ENCODE measurements at regions not wholly inside any gene's neighbourhood (a gene's known extent, or its start where the extent isn't known, plus 50 kb on each side); places are given as distances from the start of the nearest gene placed in this dataset.
"Not testable (repeated sequence)": the region's sequence is repeated elsewhere in the genome, so short reads cannot be mapped to it uniquely, and the experiment has no call there.

GRCh38 chrX:3867067-3867831 lies 153.8 kb upstream of the PRKX start:
- not testable (repeated sequence) for H3K9me3 Mint-ChIP-seq; H3K27ac Mint-ChIP-seq; H3K36me3 Mint-ChIP-seq; ATAC-seq; DNase-seq (ENCODE audit: low spot score in 2 of 2)

DNA sequence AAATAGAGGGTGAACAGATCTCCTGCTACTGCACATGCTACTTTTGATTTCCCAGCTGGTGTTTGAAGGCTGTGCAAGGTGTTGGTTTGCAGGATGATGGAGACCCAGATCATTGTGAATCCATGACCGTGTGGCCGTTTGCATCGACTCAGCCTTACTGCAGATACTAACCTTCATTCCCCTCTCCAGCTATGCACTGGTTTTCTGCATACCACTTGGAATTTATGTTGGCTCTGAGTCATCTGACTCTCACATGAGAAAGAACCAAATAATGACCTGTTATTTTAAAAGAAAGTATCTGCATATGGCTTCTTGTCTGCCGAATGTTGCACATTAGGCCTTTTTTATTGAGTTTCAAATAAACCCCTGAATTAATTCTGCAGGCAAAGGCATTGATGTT lies 144.9 kb upstream of the PRKX start:
- not testable (repeated sequence) for DNase-seq (ENCODE audit: low spot score in 2 of 2); H3K9me3 Mint-ChIP-seq; H3K36me3 Mint-ChIP-seq; H3K27ac Mint-ChIP-seq; ATAC-seq

GRCh38 chrX:3843522-3844145 lies 130.2 kb upstream of the PRKX start:
- not testable (repeated sequence) for DNase-seq (ENCODE audit: low spot score in 2 of 2); H3K9me3 Mint-ChIP-seq; H3K36me3 Mint-ChIP-seq; H3K27ac Mint-ChIP-seq
- peak; percentile 90 to 94 for ATAC-seq

DNA sequence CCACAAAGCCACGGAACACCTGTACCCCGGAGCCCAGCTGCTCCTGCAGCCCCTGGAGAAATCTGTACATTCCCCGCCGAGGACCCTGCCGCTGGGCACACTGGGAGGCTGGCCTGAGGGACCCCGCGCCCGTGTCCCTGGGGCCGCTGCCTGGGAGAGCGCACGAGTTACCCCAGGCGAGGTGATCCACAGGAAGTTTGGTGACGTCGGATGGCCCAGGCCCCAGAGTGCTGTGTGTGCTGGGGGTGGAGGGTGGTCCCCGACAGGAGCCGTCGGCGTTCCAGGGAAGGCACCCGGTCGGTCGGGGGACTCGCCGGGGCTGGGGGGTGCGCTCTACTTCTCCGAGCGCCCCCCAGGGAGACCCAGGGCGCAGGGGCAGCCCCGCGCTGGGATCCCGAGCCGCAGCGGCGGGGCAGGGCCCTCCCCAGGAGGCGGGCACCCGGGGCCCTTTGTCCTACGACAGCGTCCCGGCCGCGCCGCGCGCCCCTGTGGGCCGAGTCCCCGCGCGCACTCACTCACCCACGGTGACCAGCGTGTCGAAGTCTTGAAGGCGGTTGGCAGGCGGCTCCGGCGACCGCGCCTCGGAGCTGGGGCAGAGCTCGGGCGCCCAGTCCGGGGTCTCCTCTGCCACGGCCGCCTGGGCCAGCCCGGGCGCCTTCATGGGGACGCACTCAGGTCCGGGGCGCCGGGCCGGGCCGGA lies 129.5 kb upstream of the PRKX start:
- H3K9me3 Mint-ChIP-seq, H3K36me3 Mint-ChIP-seq: not testable (repeated sequence)
- ATAC-seq = peak; percentile 75 to 81
- peak; percentile 15 to 56 for DNase-seq (ENCODE audit: low spot score in 2 of 2)
- peak overlapping the region in 1 of 2 donors; percentile 74 for H3K27ac Mint-ChIP-seq

- H3K36me3 Mint-ChIP-seq; H3K9me3 Mint-ChIP-seq; ATAC-seq; DNase-seq (ENCODE audit: low spot score in 2 of 2); H3K27ac Mint-ChIP-seq: not testable (repeated sequence)
These were observed 125.3 kb upstream of the PRKX start for GRCh38 chrX:3838754-3839153.

DNA sequence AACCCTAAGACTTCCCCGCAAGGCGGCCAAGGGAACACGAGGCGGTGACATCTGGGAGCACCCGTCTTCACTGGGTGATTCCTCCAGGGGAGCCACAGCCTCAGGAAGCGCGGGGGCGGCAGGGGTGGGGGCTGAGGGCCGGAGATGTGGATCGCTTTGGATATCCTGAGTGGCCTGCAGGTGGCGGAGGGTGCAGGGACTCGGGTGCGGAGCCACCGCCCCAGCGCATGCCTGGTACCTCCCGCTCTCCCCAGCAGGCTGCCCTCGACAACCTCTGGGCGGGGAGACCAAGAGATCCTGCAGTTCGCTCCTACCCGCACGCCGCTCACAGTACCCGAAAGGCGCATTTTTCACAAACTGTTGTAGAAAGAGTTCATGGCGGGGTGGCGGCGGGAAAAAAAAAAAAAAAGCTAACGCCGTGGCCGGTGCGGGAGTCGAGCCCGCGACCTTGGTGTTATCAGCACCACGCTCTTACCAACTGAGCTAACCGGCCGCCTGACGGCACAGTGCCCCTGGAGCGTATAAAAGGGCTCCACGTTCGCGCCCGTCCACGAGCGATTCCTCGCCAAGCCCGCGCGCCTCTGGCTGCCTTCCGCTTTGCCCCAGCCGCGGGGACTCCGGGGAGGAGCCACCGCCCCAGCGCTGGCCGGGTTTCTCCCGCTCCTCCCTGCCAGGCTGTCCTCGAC lies 124.7 kb upstream of the PRKX start:
- H3K9me3 Mint-ChIP-seq, ATAC-seq, H3K36me3 Mint-ChIP-seq: not testable (repeated sequence)

GRCh38 chrX:3837211-3837610 lies 123.8 kb upstream of the PRKX start:
- H3K36me3 Mint-ChIP-seq; DNase-seq (ENCODE audit: low spot score in 2 of 2); H3K27ac Mint-ChIP-seq; H3K9me3 Mint-ChIP-seq; ATAC-seq: not testable (repeated sequence)

More for the DNA sequence above, 124.7 kb upstream of the PRKX start:
- H3K27ac Mint-ChIP-seq; DNase-seq (ENCODE audit: low spot score in 2 of 2): not testable (repeated sequence)

GRCh38 chrX:3833761-3834542 lies 120.5 kb upstream of the PRKX start:
- H3K9me3 Mint-ChIP-seq; DNase-seq (ENCODE audit: low spot score in 2 of 2); H3K36me3 Mint-ChIP-seq; H3K27ac Mint-ChIP-seq; ATAC-seq: not testable (repeated sequence)

- not testable (repeated sequence) for DNase-seq (ENCODE audit: low spot score in 2 of 2); H3K36me3 Mint-ChIP-seq; H3K27ac Mint-ChIP-seq; H3K9me3 Mint-ChIP-seq; ATAC-seq
These were observed 116.6 kb upstream of the PRKX start for GRCh38 chrX:3830020-3830419.

- H3K36me3 Mint-ChIP-seq; ATAC-seq; H3K9me3 Mint-ChIP-seq; DNase-seq (ENCODE audit: low spot score in 2 of 2); H3K27ac Mint-ChIP-seq: not testable (repeated sequence)
These were observed 115.6 kb upstream of the PRKX start for GRCh38 chrX:3829041-3829531.

DNA sequence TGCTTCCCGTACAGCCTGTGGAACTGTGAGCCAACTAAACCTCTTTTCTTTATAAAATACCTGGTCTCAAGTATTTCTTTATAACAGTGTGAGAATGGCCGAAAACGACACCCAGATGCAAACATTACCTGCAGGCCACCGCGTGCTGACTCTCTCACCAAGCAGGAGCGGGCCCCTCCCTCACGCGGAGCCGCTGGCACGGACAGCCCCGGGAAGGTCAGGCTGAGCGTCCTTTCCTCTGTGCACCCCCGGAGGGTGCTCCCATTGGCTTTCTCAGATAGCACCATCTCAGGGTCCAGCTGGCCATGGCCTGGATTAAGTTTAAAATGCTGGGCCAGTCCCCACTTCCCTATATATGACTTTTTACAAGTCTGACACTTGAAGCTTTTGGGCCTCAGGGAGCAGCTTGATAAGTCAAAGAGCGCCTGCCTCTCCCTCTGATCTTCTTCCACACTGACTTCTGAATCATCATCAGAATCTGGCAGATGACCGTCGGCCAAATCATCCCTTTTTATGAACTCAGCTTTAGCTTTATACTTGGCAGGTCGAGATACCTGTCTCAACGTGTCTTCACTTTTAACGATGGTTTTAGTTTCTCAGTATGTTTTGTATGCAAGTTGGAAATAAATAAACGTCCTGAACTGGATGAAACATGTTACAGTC lies 115.1 kb upstream of the PRKX start:
- not testable (repeated sequence) for H3K9me3 Mint-ChIP-seq; H3K27ac Mint-ChIP-seq; H3K36me3 Mint-ChIP-seq; ATAC-seq; DNase-seq (ENCODE audit: low spot score in 2 of 2)

GRCh38 chrX:3824008-3824407 lies 110.6 kb upstream of the PRKX start:
- H3K36me3 Mint-ChIP-seq; ATAC-seq; H3K27ac Mint-ChIP-seq; DNase-seq (ENCODE audit: low spot score in 2 of 2); H3K9me3 Mint-ChIP-seq: not testable (repeated sequence)

- no peak for DNase-seq (ENCODE audit: low spot score in 2 of 2)
- H3K27ac Mint-ChIP-seq = no peak overlapping the region
- H3K36me3 Mint-ChIP-seq = peaks cover 8 to 10% of the 10 kb centered on the region in 2 donors
- H3K9me3 Mint-ChIP-seq = no peaks in the 10 kb centered on the region
- no peak for ATAC-seq
These were observed 106.7 kb upstream of the PRKX start for GRCh38 chrX:3820167-3820566.

GRCh38 chrX:3817480-3817879 lies 104.0 kb upstream of the PRKX start:
- DNase-seq (ENCODE audit: low spot score in 2 of 2); H3K9me3 Mint-ChIP-seq; H3K36me3 Mint-ChIP-seq; H3K27ac Mint-ChIP-seq; ATAC-seq: not testable (repeated sequence)

DNA sequence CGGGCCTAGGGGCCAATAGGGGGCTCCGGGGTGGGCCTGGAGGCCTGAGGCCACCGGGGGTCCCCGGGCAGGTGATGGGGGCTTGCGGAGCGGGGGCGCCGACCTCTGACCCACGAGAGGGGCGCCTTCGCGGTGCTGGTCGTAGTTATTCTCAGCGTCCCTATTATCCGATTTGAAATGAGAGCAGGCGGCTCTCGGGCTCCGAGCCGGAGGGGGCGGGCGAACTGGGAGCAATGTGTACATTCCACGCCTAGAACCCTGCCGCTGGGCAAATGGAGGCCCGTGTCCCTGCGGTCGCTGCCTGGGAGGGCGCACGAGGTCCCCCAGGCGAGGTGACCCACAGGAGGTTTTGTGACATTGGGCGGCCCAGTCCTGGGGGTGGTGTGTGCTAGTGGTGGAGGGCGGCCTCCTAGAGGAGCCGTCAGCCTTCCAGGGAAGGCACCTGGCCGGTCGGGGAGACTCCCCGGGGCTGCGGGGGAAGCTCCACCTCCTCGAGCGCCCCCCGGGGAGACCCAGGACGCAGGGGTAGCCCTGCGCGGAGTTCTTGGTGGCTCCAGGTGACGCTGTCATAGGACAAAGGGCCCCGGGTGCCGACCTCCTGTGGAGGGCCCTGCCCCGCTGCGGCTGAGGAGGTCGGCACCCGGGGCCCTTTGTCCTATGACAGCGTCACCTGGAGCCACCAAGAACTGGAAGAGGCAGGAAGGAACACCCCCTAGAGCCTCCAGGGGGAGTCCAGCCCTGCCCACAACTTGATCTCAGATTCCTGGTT lies 102.6 kb upstream of the PRKX start:
- H3K9me3 Mint-ChIP-seq = no peaks in the 10 kb centered on the region
- H3K27ac Mint-ChIP-seq = peak overlapping the region; percentile 9 to 69
- peaks cover 0 to 4% of the 10 kb centered on the region in 2 donors for H3K36me3 Mint-ChIP-seq
- ATAC-seq (peak in 1 of 2 donors; percentile 4), DNase-seq (ENCODE audit: low spot score in 2 of 2) (peak; percentile 15 to 62)
